HL-60 (cell line): ENCODE measurements at regions not wholly inside any gene's neighbourhood (a gene's known extent, or its start where the extent isn't known, plus 50 kb on each side); places are given as distances from the start of the nearest gene placed in this dataset.

Experiments used
- DNase-seq, 2 experiments: peaks; one replicate each; pipeline ENCODE4 v3.0.0-alpha.2; 2010 to 2020; ENCODE audit warnings: low read depth in 1 of 2, low spot score in 1 of 2
- H3K27ac ChIP-seq: fragments of 250-450 bp; sonication (Bioruptor Pico); replicated peaks from 2 replicates; pipeline ENCODE4 v1.5.1; 2020; ENCODE audit warnings: mild to moderate bottlenecking, moderate library complexity
- H3K27me3 ChIP-seq: fragments of 250-450 bp; sonication (Bioruptor Pico); 2 replicates; pipeline ENCODE4 v1.5.1; 2021; ENCODE audit warnings: mild to moderate bottlenecking, moderate library complexity; ENCODE audit not compliant: insufficient read depth, poor library complexity, severe bottlenecking
- H3K4me3 ChIP-seq: replicated peaks from 2 replicates; pipeline ENCODE4 v1.5.1; 2011; ENCODE audit warnings: mild to moderate bottlenecking, control low read depth, low read length; ENCODE audit not compliant: insufficient read depth
- CTCF ChIP-seq: IDR thresholded peaks from one replicate; pipeline ENCODE4 v1.5.1; 2011; ENCODE audit warnings: low read length, control low read depth, inconsistent platforms; ENCODE audit not compliant: insufficient read depth
- GABPA ChIP-seq: IDR thresholded peaks from 2 replicates; pipeline ENCODE4 v1.6.1; 2012; ENCODE audit warnings: low read depth
- POLR2AphosphoS5 ChIP-seq: IDR thresholded peaks from 2 replicates; pipeline ENCODE4 v1.6.1; 2012; ENCODE audit warnings: low read depth
- REST ChIP-seq: IDR thresholded peaks from 2 replicates; pipeline ENCODE4 v1.6.1; 2012; ENCODE audit warnings: low read depth; ENCODE audit not compliant: insufficient replicate concordance
- SPI1 ChIP-seq: IDR thresholded peaks from 2 replicates; pipeline ENCODE4 v1.6.1; 2012; ENCODE audit warnings: low read depth, mild to moderate bottlenecking, borderline replicate concordance

GRCh38 chr4:122276359-122276758 lies 102.5 kb upstream of the ADAD1 start:
- Histone ChIP-seq H3K27ac (no peak overlapping the region), H3K4me3 (no peak overlapping the region), H3K27me3 (no peaks in the 10 kb centered on the region)
- no peak for DNase-seq
- TF ChIP-seq CTCF (no peak), SPI1 (no peak), GABPA (no peak), REST (no peak), POLR2AphosphoS5 (no peak)

GRCh38 chr4:122278976-122279375 lies 99.8 kb upstream of the ADAD1 start:
- no peak overlapping the region for H3K4me3 ChIP-seq
- no peak for DNase-seq
- TF ChIP-seq GABPA (no peak), REST (no peak), SPI1 (no peak), CTCF (no peak), POLR2AphosphoS5 (no peak)
- no peaks in the 10 kb centered on the region for H3K27me3 ChIP-seq
- H3K27ac ChIP-seq: no peak overlapping the region

- Histone ChIP-seq H3K4me3 (no peak overlapping the region), H3K27ac (no peak overlapping the region), H3K27me3 (no peaks in the 10 kb centered on the region)
- TF ChIP-seq SPI1: no peak
- no peak for TF ChIP-seq POLR2AphosphoS5
- TF ChIP-seq GABPA: no peak
- no peak for TF ChIP-seq REST
- no peak for TF ChIP-seq CTCF
- DNase-seq: no peak
Measured at GRCh38 chr4:122279670-122280069, 99.1 kb upstream of the ADAD1 start.
